ENCODE measurements at regions not wholly inside any gene's neighbourhood (a gene's known extent, or its start where the extent isn't known, plus 50 kb on each side); places are given as distances from the start of the nearest gene placed in this dataset.

- TF ChIP-seq CTCF (IDR thresholded peaks at IDR 0.05; ENCODE audit: low read depth, low read length), result no peak
- TF ChIP-seq EZH2phosphoT487 (IDR thresholded peaks at IDR 0.05; ENCODE audit: low read depth), result no peak
Measured at GRCh38 chr7:33748793-33749192, 156.5 kb upstream of the BMPER start.

Measured in OCI-LY3 (cell line).